Esophagus (tissue), 2 donors: ENCODE measurements at regions not wholly inside any gene's neighbourhood (a gene's known extent, or its start where the extent isn't known, plus 50 kb on each side); places are given as distances from the start of the nearest gene placed in this dataset.

Experiments
- H3K27ac ChIP-seq, 2 donors: one replicate each; pipeline ENCODE4 v1.5.1; 2013; ENCODE audit warnings: low read depth in 2 of 2, mild to moderate bottlenecking in 2 of 2, inconsistent platforms in 1 of 2, low read length in 1 of 2, moderate library complexity in 1 of 2
- H3K27me3 ChIP-seq, 2 donors: one replicate each; pipeline ENCODE4 v1.6.1; 2013; ENCODE audit warnings: low read length in 2 of 2, control low read depth in 1 of 2, mild to moderate bottlenecking in 1 of 2; ENCODE audit not compliant: insufficient read depth in 2 of 2, control insufficient read depth in 1 of 2
- H3K36me3 ChIP-seq, 2 donors: one replicate each; pipeline ENCODE4 v1.6.1; 2013; ENCODE audit warnings: low read length in 1 of 2; ENCODE audit not compliant: control insufficient read depth in 2 of 2, insufficient read depth in 2 of 2
- H3K4me1 ChIP-seq, 2 donors: one replicate each; pipeline ENCODE4 v1.6.1; 2013; ENCODE audit warnings: low read length in 1 of 2; ENCODE audit not compliant: control insufficient read depth in 2 of 2, insufficient read depth in 2 of 2
- H3K4me3 ChIP-seq, 2 donors: one replicate each; pipeline ENCODE4 v1.5.1; 2013; ENCODE audit warnings: low read length in 2 of 2, mild to moderate bottlenecking in 2 of 2, low read depth in 1 of 2, moderate library complexity in 1 of 2
- H3K9me3 ChIP-seq, 2 donors: one replicate each; pipeline ENCODE4 v1.6.1; 2013; ENCODE audit warnings: mild to moderate bottlenecking in 2 of 2, low read depth in 1 of 2, low read length in 1 of 2, moderate library complexity in 1 of 2; ENCODE audit not compliant: control insufficient read depth in 2 of 2, insufficient read depth in 1 of 2
- WGBS, 2 donors: extraction: QIAGEN DNeasy Blood & Tissue Kit; methylation state at CpG; one replicate each; pipeline ENCODE4 v1.1.7; 2013; 5-methylcytosine and 5-hydroxymethylcytosine counted together
- donor health status: healthy with polysubstance abuse.
- donor health status: Bipolar disorder and iron deficiency.

- no peak overlapping the region for H3K4me3 ChIP-seq
- H3K27me3 ChIP-seq: peaks cover 0 to 4% of the 10 kb centered on the region in 2 donors
- no peaks in the 10 kb centered on the region for H3K4me1 ChIP-seq
- H3K36me3 ChIP-seq: no peaks in the 10 kb centered on the region
- H3K9me3 ChIP-seq: peaks cover 0 to 2% of the 10 kb centered on the region in 2 donors
- no peak overlapping the region for H3K27ac ChIP-seq
These were observed 402.8 kb upstream of the RARB start for GRCh38 chr3:25025236-25025635.

- no peak overlapping the region for H3K4me3 ChIP-seq
- H3K4me1 ChIP-seq: no peaks in the 10 kb centered on the region
- H3K9me3 ChIP-seq: peaks cover 0 to 2% of the 10 kb centered on the region in 2 donors
- WGBS, 2 donors: 47 to 59% methylated on average over 3 of the region's 3 CpGs
- no peaks in the 10 kb centered on the region for H3K36me3 ChIP-seq
- H3K27me3 ChIP-seq: peaks cover 0 to 2% of the 10 kb centered on the region in 2 donors
- no peak overlapping the region for H3K27ac ChIP-seq
These were observed 400.4 kb upstream of the RARB start for GRCh38 chr3:25027650-25028049.

GRCh38 chr3:25029820-25030219, 398.2 kb upstream of the RARB start:
- no peak overlapping the region for H3K27ac ChIP-seq
- no peak overlapping the region for H3K4me3 ChIP-seq
- no peaks in the 10 kb centered on the region for H3K36me3 ChIP-seq
- no peaks in the 10 kb centered on the region for H3K27me3 ChIP-seq
- WGBS, 2 donors: 61 to 65% methylated on average over 2 of the region's 2 CpGs
- H3K9me3 ChIP-seq: peaks cover 0 to 2% of the 10 kb centered on the region in 2 donors
- H3K4me1 ChIP-seq: no peaks in the 10 kb centered on the region

GRCh38 chr3:25032344-25032743, 395.7 kb upstream of the RARB start:
- H3K27me3 ChIP-seq: no peaks in the 10 kb centered on the region
- no peaks in the 10 kb centered on the region for H3K9me3 ChIP-seq
- no peak overlapping the region for H3K27ac ChIP-seq
- H3K36me3 ChIP-seq: no peaks in the 10 kb centered on the region
- WGBS, 2 donors: 74 to 82% methylated on average over 1 of the region's 1 CpG
- no peak overlapping the region for H3K4me3 ChIP-seq
- H3K4me1 ChIP-seq: no peaks in the 10 kb centered on the region

GRCh38 chr3:25033407-25034029, 394.5 kb upstream of the RARB start:
- Histone ChIP-seq H3K4me1 (no peaks in the 10 kb centered on the region), H3K4me3 (no peak overlapping the region), H3K27ac (no peak overlapping the region), H3K27me3 (no peaks in the 10 kb centered on the region), H3K36me3 (no peaks in the 10 kb centered on the region), H3K9me3 (no peaks in the 10 kb centered on the region)
- WGBS, 2 donors: 74 to 75% methylated on average over 6 of the region's 6 CpGs

GRCh38 chr3:25035526-25035925, 392.5 kb upstream of the RARB start:
- H3K27me3 ChIP-seq: no peaks in the 10 kb centered on the region
- no peaks in the 10 kb centered on the region for H3K4me1 ChIP-seq
- H3K36me3 ChIP-seq: no peaks in the 10 kb centered on the region
- WGBS, 2 donors: 51 to 68% methylated on average over 1 of the region's 1 CpG
- H3K9me3 ChIP-seq: no peaks in the 10 kb centered on the region
- no peak overlapping the region for H3K4me3 ChIP-seq
- H3K27ac ChIP-seq: no peak overlapping the region

GRCh38 chr3:25036633-25037032, 391.4 kb upstream of the RARB start:
- Histone ChIP-seq H3K4me1 (no peaks in the 10 kb centered on the region), H3K27me3 (no peaks in the 10 kb centered on the region), H3K27ac (no peak overlapping the region), H3K4me3 (no peak overlapping the region), H3K9me3 (no peaks in the 10 kb centered on the region), H3K36me3 (no peaks in the 10 kb centered on the region)
- WGBS, 2 donors: 31 to 40% methylated on average over 2 of the region's 2 CpGs

- Histone ChIP-seq H3K27me3 (no peaks in the 10 kb centered on the region), H3K36me3 (no peaks in the 10 kb centered on the region), H3K9me3 (no peaks in the 10 kb centered on the region), H3K27ac (no peak overlapping the region), H3K4me3 (no peak overlapping the region), H3K4me1 (no peaks in the 10 kb centered on the region)
- 19 to 25% methylated on average over 6 of the region's 6 CpGs for WGBS, 2 donors
These were observed 391.0 kb upstream of the RARB start for GRCh38 chr3:25037049-25037547.

- no peaks in the 10 kb centered on the region for H3K36me3 ChIP-seq
- no peaks in the 10 kb centered on the region for H3K27me3 ChIP-seq
- H3K4me1 ChIP-seq: no peaks in the 10 kb centered on the region
- no peaks in the 10 kb centered on the region for H3K9me3 ChIP-seq
- no peak overlapping the region for H3K4me3 ChIP-seq
- no peak overlapping the region for H3K27ac ChIP-seq
These were observed 389.8 kb upstream of the RARB start for GRCh38 chr3:25038271-25038670.

GRCh38 chr3:25038922-25039321, 389.1 kb upstream of the RARB start:
- Histone ChIP-seq H3K4me3 (no peak overlapping the region), H3K27ac (no peak overlapping the region), H3K27me3 (no peaks in the 10 kb centered on the region), H3K4me1 (no peaks in the 10 kb centered on the region), H3K9me3 (no peaks in the 10 kb centered on the region), H3K36me3 (no peaks in the 10 kb centered on the region)
- WGBS, 2 donors: 20 to 43% methylated on average over 4 of the region's 4 CpGs
